ENCODE measurements at regions not wholly inside any gene's neighbourhood (a gene's known extent, or its start where the extent isn't known, plus 50 kb on each side); places are given as distances from the start of the nearest gene placed in this dataset.

DNA sequence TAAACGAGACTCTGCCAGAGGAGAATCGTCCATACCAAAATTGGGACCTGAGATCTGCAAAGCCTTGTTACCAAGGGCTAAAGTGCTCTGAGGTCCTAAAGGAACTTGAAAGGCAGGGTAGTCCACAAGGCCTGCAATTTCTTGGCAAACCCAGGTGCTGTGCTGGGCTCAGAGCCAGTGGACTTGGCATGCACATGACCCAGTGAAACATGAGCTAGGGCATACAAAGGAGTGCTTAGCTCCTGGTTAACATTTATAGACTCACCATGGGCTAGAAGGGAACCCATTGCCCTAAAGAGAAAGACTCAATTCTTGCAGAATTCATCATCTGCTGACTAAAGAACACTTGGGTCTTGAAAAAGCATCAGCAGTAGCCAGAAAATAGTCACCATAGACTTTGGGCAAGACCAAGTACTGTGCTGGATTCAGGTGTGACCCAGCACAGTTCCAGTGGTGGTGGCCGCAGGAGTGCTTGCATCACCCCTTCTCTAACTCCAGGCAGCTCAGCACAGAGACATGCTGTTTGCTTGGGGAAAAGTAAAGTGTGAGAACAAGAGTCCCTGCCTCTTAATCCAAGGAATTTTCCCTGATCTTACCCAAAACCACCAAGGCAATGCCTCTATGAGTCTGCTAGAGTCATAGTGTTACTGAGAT is 1069.4 kb upstream of the ADGRL2 start:
- TF ChIP-seq YY1 (IDR thresholded peaks at IDR 0.05; ENCODE audit: insufficient read depth, insufficient read length) (no peak), ZNF274 (IDR thresholded peaks at IDR 0.05; ENCODE audit: low read depth, low read length) (no peak)
